GM23338 (cell line): ENCODE measurements at regions not wholly inside any gene's neighbourhood (a gene's known extent, or its start where the extent isn't known, plus 50 kb on each side); places are given as distances from the start of the nearest gene placed in this dataset.
A peak's percentile ranks its signal among the peaks of the same experiment; 100 is the strongest.

Experiments
- ATAC-seq: fragments of 200-7000 bp; cut with Tn5 transposase; 3 replicates; pipeline ENCODE4 v1.9.1; 2020
- DNase-seq: peaks from one replicate; pipeline ENCODE4 v3.0.0-alpha.2; 2015; ENCODE audit warnings: low spot score
- H2AFZ ChIP-seq: fragments of 200-600 bp; sonication (generic); 2 replicates; pipeline ENCODE4 v1.8.0; 2016; ENCODE audit warnings: antibody characterized with exemption, mild to moderate bottlenecking, moderate library complexity
- H3F3A ChIP-seq: fragments of 200-600 bp; sonication (generic); replicated peaks from 2 replicates; pipeline ENCODE4 v1.8.0; 2017; ENCODE audit warnings: antibody characterized with exemption, mixed run types, low read depth
- H3K27ac ChIP-seq: fragments of 200-600 bp; sonication (generic); 2 replicates; pipeline ENCODE4 v1.6.1; 2016; ENCODE audit warnings: low read depth
- H3K27me3 ChIP-seq: fragments of 200-600 bp; sonication (generic); 2 replicates; pipeline ENCODE4 v1.8.0; 2016; ENCODE audit warnings: mild to moderate bottlenecking, mixed run types, moderate library complexity; ENCODE audit not compliant: insufficient read depth
- H3K36me3 ChIP-seq: fragments of 200-600 bp; sonication (generic); 2 replicates; pipeline ENCODE4 v1.8.0; 2016; ENCODE audit warnings: mild to moderate bottlenecking; ENCODE audit not compliant: insufficient read depth
- H3K4me1 ChIP-seq: fragments of 200-600 bp; sonication (generic); 2 replicates; pipeline ENCODE4 v1.8.0; 2016; ENCODE audit warnings: mild to moderate bottlenecking, moderate library complexity; ENCODE audit not compliant: insufficient read depth
- H3K4me2 ChIP-seq: fragments of 200-600 bp; sonication (generic); 2 replicates; pipeline ENCODE4 v1.7.1; 2017; ENCODE audit warnings: mixed run types
- H3K4me3 ChIP-seq: fragments of 200-600 bp; sonication (generic); 2 replicates; pipeline ENCODE4 v1.6.1; 2016; ENCODE audit warnings: mixed run types
- H3K79me2 ChIP-seq: fragments of 200-600 bp; sonication (generic); replicated peaks from 2 replicates; pipeline ENCODE4 v1.8.0; 2017; ENCODE audit warnings: mild to moderate bottlenecking; ENCODE audit not compliant: insufficient read depth
- H3K9me2 ChIP-seq: fragments of 200-600 bp; sonication (generic); 2 replicates; pipeline ENCODE4 v1.8.0; 2017; ENCODE audit not compliant: insufficient read depth
- H4K20me1 ChIP-seq: fragments of 200-600 bp; sonication (generic); replicated peaks from 2 replicates; pipeline ENCODE4 v1.8.0; 2017; ENCODE audit warnings: mild to moderate bottlenecking; ENCODE audit not compliant: insufficient read depth
- H3K27ac Mint-ChIP-seq: 2 replicates; pipeline ENCODE4 v1.8.0; 2020; ENCODE audit warnings: inconsistent platforms, mild to moderate bottlenecking, moderate library complexity, mixed read lengths
- H3K27me3 Mint-ChIP-seq: 3 replicates; pipeline ENCODE4 v1.8.0; 2022; ENCODE audit warnings: low read depth, mild to moderate bottlenecking, moderate library complexity, mixed read lengths, inconsistent platforms; ENCODE audit not compliant: insufficient read depth, poor library complexity
- H3K36me3 Mint-ChIP-seq: 3 replicates; pipeline ENCODE4 v1.8.0; 2021; ENCODE audit warnings: low read depth, mild to moderate bottlenecking, inconsistent platforms, moderate library complexity, mixed read lengths
- H3K4me1 Mint-ChIP-seq: 3 replicates; pipeline ENCODE4 v1.8.0; 2020; ENCODE audit warnings: mild to moderate bottlenecking, inconsistent platforms, mixed read lengths
- H3K4me3 Mint-ChIP-seq: 3 replicates; pipeline ENCODE4 v1.8.0; 2021; ENCODE audit warnings: moderate library complexity, mild to moderate bottlenecking, inconsistent platforms, mixed read lengths
- H3K9me3 Mint-ChIP-seq: 3 replicates; pipeline ENCODE4 v1.8.0; 2020; ENCODE audit warnings: moderate library complexity, mild to moderate bottlenecking, inconsistent platforms, mixed read lengths
- CREB1 ChIP-seq: fragments of 250-450 bp; sonication (Bioruptor Pico); IDR thresholded peaks from 2 replicates; pipeline ENCODE4 v1.5.0; 2020; ENCODE audit warnings: low read depth, mild to moderate bottlenecking, moderate library complexity
- EZH2 ChIP-seq: fragments of 200-600 bp; sonication (generic); IDR thresholded peaks from one replicate; pipeline ENCODE4 v1.8.0; 2017; ENCODE audit warnings: antibody characterized with exemption, mild to moderate bottlenecking, low read depth; ENCODE audit not compliant: unreplicated experiment
- EZH2phosphoT487 ChIP-seq: fragments of 200-600 bp; sonication (generic); IDR thresholded peaks from one replicate; pipeline ENCODE4 v1.8.1; 2018; ENCODE audit warnings: antibody characterized with exemption; ENCODE audit not compliant: unreplicated experiment
- JUNB ChIP-seq: IDR thresholded peaks from one replicate; pipeline ENCODE4 v1.6.1; 2016; ENCODE audit warnings: antibody characterized with exemption; ENCODE audit not compliant: unreplicated experiment
- NANOG ChIP-seq: IDR thresholded peaks from 2 replicates; pipeline ENCODE4 v1.6.1; 2016; ENCODE audit warnings: antibody characterized with exemption, borderline replicate concordance
- POLR2AphosphoS5 ChIP-seq: IDR thresholded peaks from 2 replicates; pipeline ENCODE4 v1.6.1; 2016; ENCODE audit warnings: antibody characterized with exemption, low read depth
- STAT1 ChIP-seq: IDR thresholded peaks from one replicate; pipeline ENCODE4 v1.6.1; 2016; ENCODE audit warnings: antibody characterized with exemption; ENCODE audit not compliant: unreplicated experiment
- ZNF114 ChIP-seq: fragments of 250-450 bp; sonication (Bioruptor Pico); IDR thresholded peaks from 2 replicates; pipeline ENCODE4 v1.5.0; 2020; ENCODE audit warnings: mild to moderate bottlenecking, moderate library complexity
- ZNF331 ChIP-seq: fragments of 250-450 bp; sonication (Bioruptor Pico); IDR thresholded peaks from 2 replicates; pipeline ENCODE4 v1.5.0; 2020; ENCODE audit warnings: low read depth, mild to moderate bottlenecking, moderate library complexity
- TF ChIP-seq, protein P1 (sequence below): fragments of 250-450 bp; sonication (Bioruptor Pico); IDR thresholded peaks from 2 replicates; pipeline ENCODE4 v1.5.0; 2020; ENCODE audit warnings: mild to moderate bottlenecking, moderate library complexity
- TF ChIP-seq, protein P2 (sequence below), 2 experiments: fragments of 200-600 bp in 1 of 2; sonication (generic) in 1 of 2; conservative IDR thresholded peaks; 2 replicates each; pipeline versions ENCODE4 v1.5.1 to v1.6.1; 2016 to 2017; ENCODE audit warnings: antibody characterized with exemption in 2 of 2, low read depth in 2 of 2, mild to moderate bottlenecking in 2 of 2, moderate library complexity in 1 of 2
- TF ChIP-seq, protein P3 (sequence below): IDR thresholded peaks from one replicate; pipeline ENCODE4 v1.6.1; 2018; ENCODE audit warnings: antibody characterized with exemption; ENCODE audit not compliant: unreplicated experiment
- TF ChIP-seq, protein P4 (sequence below): IDR thresholded peaks from 2 replicates; pipeline ENCODE4 v1.6.1; 2016; ENCODE audit warnings: antibody characterized with exemption

DNA sequence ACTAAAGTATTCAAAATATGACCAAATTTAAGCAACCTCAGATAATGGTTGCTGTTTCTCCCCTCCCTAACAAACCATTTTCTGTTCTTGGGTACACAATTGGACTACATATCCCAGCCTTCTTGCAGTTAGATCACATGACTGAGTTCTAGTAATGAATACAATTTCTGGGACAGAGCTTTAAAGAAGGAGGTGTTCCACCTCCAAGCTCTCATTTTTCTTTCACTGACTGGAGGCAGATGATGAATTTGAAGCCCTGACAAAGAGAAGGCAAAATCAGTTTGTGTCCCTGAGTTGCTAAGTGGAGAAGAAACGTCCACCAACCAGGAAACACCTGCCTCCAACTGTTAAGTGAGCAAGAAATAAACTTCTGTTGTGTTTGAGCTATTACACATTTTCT is 117.2 kb downstream of the LCA5 start:
- no peak overlapping the region for H3K27ac ChIP-seq
- Mint-ChIP-seq H3K27me3 (no peaks in the 10 kb centered on the region), H3K4me3 (no peak overlapping the region), H3K4me1 (no peaks in the 10 kb centered on the region; the same call in 1 of the 3 replicates), H3K36me3 (no peaks in the 10 kb centered on the region), H3K27ac (no peak overlapping the region), H3K9me3 (no peaks in the 10 kb centered on the region)
- no peaks in the 10 kb centered on the region; the same call in 1 of the 2 replicates for H3K9me2 ChIP-seq
- TF ChIP-seq NANOG (no peak), CREB1 (CRISPR knock-in tag) (no peak), EZH2 (no peak), ZNF331 (no peak), EZH2phosphoT487 (no peak), STAT1 (no peak), ZNF114 (CRISPR knock-in tag) (no peak), POLR2AphosphoS5 (no peak), JUNB (no peak)
- TF ChIP-seq, protein P1, sequence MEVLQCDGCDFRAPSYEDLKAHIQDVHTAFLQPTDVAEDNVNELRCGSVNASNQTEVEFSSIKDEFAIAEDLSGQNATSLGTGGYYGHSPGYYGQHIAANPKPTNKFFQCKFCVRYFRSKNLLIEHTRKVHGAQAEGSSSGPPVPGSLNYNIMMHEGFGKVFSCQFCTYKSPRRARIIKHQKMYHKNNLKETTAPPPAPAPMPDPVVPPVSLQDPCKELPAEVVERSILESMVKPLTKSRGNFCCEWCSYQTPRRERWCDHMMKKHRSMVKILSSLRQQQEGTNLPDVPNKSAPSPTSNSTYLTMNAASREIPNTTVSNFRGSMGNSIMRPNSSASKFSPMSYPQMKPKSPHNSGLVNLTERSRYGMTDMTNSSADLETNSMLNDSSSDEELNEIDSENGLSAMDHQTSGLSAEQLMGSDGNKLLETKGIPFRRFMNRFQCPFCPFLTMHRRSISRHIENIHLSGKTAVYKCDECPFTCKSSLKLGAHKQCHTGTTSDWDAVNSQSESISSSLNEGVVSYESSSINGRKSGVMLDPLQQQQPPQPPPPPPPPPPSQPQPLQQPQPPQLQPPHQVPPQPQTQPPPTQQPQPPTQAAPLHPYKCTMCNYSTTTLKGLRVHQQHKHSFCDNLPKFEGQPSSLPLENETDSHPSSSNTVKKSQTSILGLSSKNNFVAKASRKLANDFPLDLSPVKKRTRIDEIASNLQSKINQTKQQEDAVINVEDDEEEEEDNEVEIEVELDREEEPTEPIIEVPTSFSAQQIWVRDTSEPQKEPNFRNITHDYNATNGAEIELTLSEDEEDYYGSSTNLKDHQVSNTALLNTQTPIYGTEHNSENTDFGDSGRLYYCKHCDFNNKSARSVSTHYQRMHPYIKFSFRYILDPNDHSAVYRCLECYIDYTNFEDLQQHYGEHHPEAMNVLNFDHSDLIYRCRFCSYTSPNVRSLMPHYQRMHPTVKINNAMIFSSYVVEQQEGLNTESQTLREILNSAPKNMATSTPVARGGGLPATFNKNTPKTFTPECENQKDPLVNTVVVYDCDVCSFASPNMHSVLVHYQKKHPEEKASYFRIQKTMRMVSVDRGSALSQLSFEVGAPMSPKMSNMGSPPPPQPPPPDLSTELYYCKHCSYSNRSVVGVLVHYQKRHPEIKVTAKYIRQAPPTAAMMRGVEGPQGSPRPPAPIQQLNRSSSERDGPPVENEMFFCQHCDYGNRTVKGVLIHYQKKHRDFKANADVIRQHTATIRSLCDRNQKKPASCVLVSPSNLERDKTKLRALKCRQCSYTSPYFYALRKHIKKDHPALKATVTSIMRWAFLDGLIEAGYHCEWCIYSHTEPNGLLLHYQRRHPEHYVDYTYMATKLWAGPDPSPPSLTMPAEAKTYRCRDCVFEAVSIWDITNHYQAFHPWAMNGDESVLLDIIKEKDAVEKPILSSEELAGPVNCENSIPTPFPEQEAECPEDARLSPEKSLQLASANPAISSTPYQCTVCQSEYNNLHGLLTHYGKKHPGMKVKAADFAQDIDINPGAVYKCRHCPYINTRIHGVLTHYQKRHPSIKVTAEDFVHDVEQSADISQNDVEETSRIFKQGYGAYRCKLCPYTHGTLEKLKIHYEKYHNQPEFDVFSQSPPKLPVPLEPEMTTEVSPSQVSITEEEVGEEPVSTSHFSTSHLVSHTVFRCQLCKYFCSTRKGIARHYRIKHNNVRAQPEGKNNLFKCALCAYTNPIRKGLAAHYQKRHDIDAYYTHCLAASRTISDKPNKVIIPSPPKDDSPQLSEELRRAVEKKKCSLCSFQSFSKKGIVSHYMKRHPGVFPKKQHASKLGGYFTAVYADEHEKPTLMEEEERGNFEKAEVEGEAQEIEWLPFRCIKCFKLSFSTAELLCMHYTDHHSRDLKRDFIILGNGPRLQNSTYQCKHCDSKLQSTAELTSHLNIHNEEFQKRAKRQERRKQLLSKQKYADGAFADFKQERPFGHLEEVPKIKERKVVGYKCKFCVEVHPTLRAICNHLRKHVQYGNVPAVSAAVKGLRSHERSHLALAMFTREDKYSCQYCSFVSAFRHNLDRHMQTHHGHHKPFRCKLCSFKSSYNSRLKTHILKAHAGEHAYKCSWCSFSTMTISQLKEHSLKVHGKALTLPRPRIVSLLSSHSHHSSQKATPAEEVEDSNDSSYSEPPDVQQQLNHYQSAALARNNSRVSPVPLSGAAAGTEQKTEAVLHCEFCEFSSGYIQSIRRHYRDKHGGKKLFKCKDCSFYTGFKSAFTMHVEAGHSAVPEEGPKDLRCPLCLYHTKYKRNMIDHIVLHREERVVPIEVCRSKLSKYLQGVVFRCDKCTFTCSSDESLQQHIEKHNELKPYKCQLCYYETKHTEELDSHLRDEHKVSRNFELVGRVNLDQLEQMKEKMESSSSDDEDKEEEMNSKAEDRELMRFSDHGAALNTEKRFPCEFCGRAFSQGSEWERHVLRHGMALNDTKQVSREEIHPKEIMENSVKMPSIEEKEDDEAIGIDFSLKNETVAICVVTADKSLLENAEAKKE (CRISPR knock-in tag) = no peak
- TF ChIP-seq, protein P2, sequence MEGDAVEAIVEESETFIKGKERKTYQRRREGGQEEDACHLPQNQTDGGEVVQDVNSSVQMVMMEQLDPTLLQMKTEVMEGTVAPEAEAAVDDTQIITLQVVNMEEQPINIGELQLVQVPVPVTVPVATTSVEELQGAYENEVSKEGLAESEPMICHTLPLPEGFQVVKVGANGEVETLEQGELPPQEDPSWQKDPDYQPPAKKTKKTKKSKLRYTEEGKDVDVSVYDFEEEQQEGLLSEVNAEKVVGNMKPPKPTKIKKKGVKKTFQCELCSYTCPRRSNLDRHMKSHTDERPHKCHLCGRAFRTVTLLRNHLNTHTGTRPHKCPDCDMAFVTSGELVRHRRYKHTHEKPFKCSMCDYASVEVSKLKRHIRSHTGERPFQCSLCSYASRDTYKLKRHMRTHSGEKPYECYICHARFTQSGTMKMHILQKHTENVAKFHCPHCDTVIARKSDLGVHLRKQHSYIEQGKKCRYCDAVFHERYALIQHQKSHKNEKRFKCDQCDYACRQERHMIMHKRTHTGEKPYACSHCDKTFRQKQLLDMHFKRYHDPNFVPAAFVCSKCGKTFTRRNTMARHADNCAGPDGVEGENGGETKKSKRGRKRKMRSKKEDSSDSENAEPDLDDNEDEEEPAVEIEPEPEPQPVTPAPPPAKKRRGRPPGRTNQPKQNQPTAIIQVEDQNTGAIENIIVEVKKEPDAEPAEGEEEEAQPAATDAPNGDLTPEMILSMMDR (conservative IDR thresholded peaks at IDR 0.05; ENCODE audit: low read depth in 2 of 2) = no peak
- TF ChIP-seq, protein P3, sequence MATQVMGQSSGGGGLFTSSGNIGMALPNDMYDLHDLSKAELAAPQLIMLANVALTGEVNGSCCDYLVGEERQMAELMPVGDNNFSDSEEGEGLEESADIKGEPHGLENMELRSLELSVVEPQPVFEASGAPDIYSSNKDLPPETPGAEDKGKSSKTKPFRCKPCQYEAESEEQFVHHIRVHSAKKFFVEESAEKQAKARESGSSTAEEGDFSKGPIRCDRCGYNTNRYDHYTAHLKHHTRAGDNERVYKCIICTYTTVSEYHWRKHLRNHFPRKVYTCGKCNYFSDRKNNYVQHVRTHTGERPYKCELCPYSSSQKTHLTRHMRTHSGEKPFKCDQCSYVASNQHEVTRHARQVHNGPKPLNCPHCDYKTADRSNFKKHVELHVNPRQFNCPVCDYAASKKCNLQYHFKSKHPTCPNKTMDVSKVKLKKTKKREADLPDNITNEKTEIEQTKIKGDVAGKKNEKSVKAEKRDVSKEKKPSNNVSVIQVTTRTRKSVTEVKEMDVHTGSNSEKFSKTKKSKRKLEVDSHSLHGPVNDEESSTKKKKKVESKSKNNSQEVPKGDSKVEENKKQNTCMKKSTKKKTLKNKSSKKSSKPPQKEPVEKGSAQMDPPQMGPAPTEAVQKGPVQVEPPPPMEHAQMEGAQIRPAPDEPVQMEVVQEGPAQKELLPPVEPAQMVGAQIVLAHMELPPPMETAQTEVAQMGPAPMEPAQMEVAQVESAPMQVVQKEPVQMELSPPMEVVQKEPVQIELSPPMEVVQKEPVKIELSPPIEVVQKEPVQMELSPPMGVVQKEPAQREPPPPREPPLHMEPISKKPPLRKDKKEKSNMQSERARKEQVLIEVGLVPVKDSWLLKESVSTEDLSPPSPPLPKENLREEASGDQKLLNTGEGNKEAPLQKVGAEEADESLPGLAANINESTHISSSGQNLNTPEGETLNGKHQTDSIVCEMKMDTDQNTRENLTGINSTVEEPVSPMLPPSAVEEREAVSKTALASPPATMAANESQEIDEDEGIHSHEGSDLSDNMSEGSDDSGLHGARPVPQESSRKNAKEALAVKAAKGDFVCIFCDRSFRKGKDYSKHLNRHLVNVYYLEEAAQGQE = no peak
- TF ChIP-seq, protein P4, sequence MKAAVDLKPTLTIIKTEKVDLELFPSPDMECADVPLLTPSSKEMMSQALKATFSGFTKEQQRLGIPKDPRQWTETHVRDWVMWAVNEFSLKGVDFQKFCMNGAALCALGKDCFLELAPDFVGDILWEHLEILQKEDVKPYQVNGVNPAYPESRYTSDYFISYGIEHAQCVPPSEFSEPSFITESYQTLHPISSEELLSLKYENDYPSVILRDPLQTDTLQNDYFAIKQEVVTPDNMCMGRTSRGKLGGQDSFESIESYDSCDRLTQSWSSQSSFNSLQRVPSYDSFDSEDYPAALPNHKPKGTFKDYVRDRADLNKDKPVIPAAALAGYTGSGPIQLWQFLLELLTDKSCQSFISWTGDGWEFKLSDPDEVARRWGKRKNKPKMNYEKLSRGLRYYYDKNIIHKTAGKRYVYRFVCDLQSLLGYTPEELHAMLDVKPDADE = no peak
- no peaks in the 10 kb centered on the region for H3K79me2 ChIP-seq
- H3K4me3 ChIP-seq = no peak overlapping the region
- no peaks in the 10 kb centered on the region for H3F3A ChIP-seq
- no peak overlapping the region for H3K4me2 ChIP-seq
- no peaks in the 10 kb centered on the region for H3K27me3 ChIP-seq
- peak overlapping the region; percentile 67 for H2AFZ ChIP-seq
- ATAC-seq = no peak
- DNase-seq = no peak
- H3K4me1 ChIP-seq = 0 out of 2 replicates have a peak, but pooled peaks cover 5% of the 10 kb centered on the region
- no peaks in the 10 kb centered on the region for H3K36me3 ChIP-seq
- no peaks in the 10 kb centered on the region for H4K20me1 ChIP-seq
